Breast epithelium (tissue), 3 donors: ENCODE measurements at regions not wholly inside any gene's neighbourhood (a gene's known extent, or its start where the extent isn't known, plus 50 kb on each side); places are given as distances from the start of the nearest gene placed in this dataset.

ENCODE experiments used
- CTCF ChIP-seq, 3 donors: fragments of 450-650 bp; IDR thresholded peaks; one replicate each; pipeline ENCODE4 v1.5.1; 2016 to 2017; ENCODE audit warnings: antibody characterized with exemption in 3 of 3, mild to moderate bottlenecking in 3 of 3, moderate library complexity in 3 of 3
- POLR2A ChIP-seq: fragments of 450-650 bp; IDR thresholded peaks from one replicate; pipeline ENCODE4 v1.6.1; 2016; ENCODE audit warnings: antibody characterized with exemption, mild to moderate bottlenecking, moderate library complexity
- POLR2AphosphoS5 ChIP-seq, 3 donors: sonication (generic); formaldehyde crosslinking; IDR thresholded peaks; one replicate each; pipeline ENCODE4 v1.6.1; 2017; ENCODE audit warnings: antibody characterized with exemption in 3 of 3

- no peak for TF ChIP-seq CTCF (IDR thresholded peaks at IDR 0.05)
- no peak for TF ChIP-seq POLR2A
- no peak for TF ChIP-seq POLR2AphosphoS5 (IDR thresholded peaks at IDR 0.05)
These were observed 71.4 kb downstream of the INSIG1 start for GRCh38 chr7:155368894-155369600.
